Vagina (tissue), 2 donors: ENCODE measurements at regions not wholly inside any gene's neighbourhood (a gene's known extent, or its start where the extent isn't known, plus 50 kb on each side); places are given as distances from the start of the nearest gene placed in this dataset.

Source experiments
- CTCF ChIP-seq, 3 experiments: fragments of 450-650 bp in 2 of 3; fragments of 200-600 bp in 1 of 3; sonication (generic) in 1 of 3; IDR thresholded peaks; one replicate each; pipeline ENCODE4 v1.5.1; 2017 to 2019; ENCODE audit warnings: antibody characterized with exemption in 3 of 3, mild to moderate bottlenecking in 2 of 3, moderate library complexity in 2 of 3
- POLR2A ChIP-seq, 2 donors: fragments of 450-650 bp; IDR thresholded peaks; one replicate each; pipeline ENCODE4 v1.6.1; 2017; ENCODE audit warnings: antibody characterized with exemption in 2 of 2, mild to moderate bottlenecking in 2 of 2, moderate library complexity in 2 of 2

GRCh38 chr1:60965280-60965854 lies 117.0 kb upstream of the NFIA start:
- no peak for TF ChIP-seq POLR2A (IDR thresholded peaks at IDR 0.05)
- no peak for TF ChIP-seq CTCF (IDR thresholded peaks at IDR 0.05)
